Uterus (tissue), 3 donors: ENCODE measurements at regions not wholly inside any gene's neighbourhood (a gene's known extent, or its start where the extent isn't known, plus 50 kb on each side); places are given as distances from the start of the nearest gene placed in this dataset.

Source experiments
- DNase-seq, 2 donors: peaks; one replicate each; pipeline ENCODE4 v3.0.0-alpha.2; 2019 to 2020
- H3K27ac ChIP-seq, 2 donors: fragments of 200-600 bp; sonication (generic); 1 replicate in 1 of 2; 2 replicates in 1 of 2; pipeline ENCODE4 v1.5.1; 2016 to 2018
- H3K27me3 ChIP-seq, 2 donors: fragments of 200-600 bp; sonication (generic); one replicate each; pipeline ENCODE4 v1.5.1; 2018 to 2019; ENCODE audit warnings: control low read depth in 1 of 2
- H3K36me3 ChIP-seq, 2 donors: fragments of 200-600 bp; sonication (generic); one replicate each; pipeline ENCODE4 v1.5.1; 2019; ENCODE audit warnings: control low read depth in 1 of 2
- H3K4me1 ChIP-seq, 2 donors: fragments of 200-600 bp; sonication (generic); one replicate each; pipeline ENCODE4 v1.5.1; 2018 to 2019; ENCODE audit warnings: control low read depth in 1 of 2
- H3K4me3 ChIP-seq, 2 donors: fragments of 200-600 bp; sonication (generic); 1 replicate in 1 of 2; 2 replicates in 1 of 2; pipeline ENCODE4 v1.5.1; 2018 to 2019; ENCODE audit warnings: mild to moderate bottlenecking in 1 of 2
- H3K9me3 ChIP-seq, 2 donors: fragments of 200-600 bp; sonication (generic); one replicate each; pipeline ENCODE4 v1.5.1; 2019; ENCODE audit warnings: control low read depth in 1 of 2
- CTCF ChIP-seq, 4 experiments: fragments of 200-600 bp in 2 of 4; fragments of 450-650 bp in 2 of 4; sonication (generic) in 2 of 4; IDR thresholded peaks; one replicate each; pipeline ENCODE4 v1.5.1; 2016 to 2019; ENCODE audit warnings: antibody characterized with exemption in 4 of 4, mild to moderate bottlenecking in 2 of 4, moderate library complexity in 1 of 4
- POLR2A ChIP-seq, 2 donors: fragments of 450-650 bp; IDR thresholded peaks; one replicate each; pipeline ENCODE4 v1.6.1; 2016; ENCODE audit warnings: antibody characterized with exemption in 2 of 2, mild to moderate bottlenecking in 1 of 2, moderate library complexity in 1 of 2
- intact Hi-C: fragments of 100-400 bp; cut with DNase I; formaldehyde crosslinking; loops from one replicate; pipeline ENCODE4 v1.15.1; 2023; ENCODE audit warnings: low total_unique reads
- donor health status: DM: yes; HTN: yes; CAD: no.

GRCh38 chr5:54673523-54674225, 156.1 kb downstream of the SNX18 start:
- Histone ChIP-seq H3K4me3 (no peak overlapping the region), H3K27ac (no peak overlapping the region), H3K9me3 (no peaks in the 10 kb centered on the region), H3K4me1 (no peaks in the 10 kb centered on the region), H3K27me3 (no peaks in the 10 kb centered on the region), H3K36me3 (no peaks in the 10 kb centered on the region)
- DNase-seq: no peak
- TF ChIP-seq POLR2A (IDR thresholded peaks at IDR 0.05) (no peak), CTCF (IDR thresholded peaks at IDR 0.05) (no peak)
- intact Hi-C loops: no loop called here

GRCh38 chr5:54672871-54673270, 155.3 kb downstream of the SNX18 start:
- Histone ChIP-seq H3K4me3 (no peak overlapping the region), H3K27ac (no peak overlapping the region), H3K9me3 (no peaks in the 10 kb centered on the region), H3K27me3 (no peaks in the 10 kb centered on the region), H3K4me1 (no peaks in the 10 kb centered on the region), H3K36me3 (no peaks in the 10 kb centered on the region)
- intact Hi-C loops: no loop called here
- no peak for DNase-seq
- no peak for TF ChIP-seq POLR2A (IDR thresholded peaks at IDR 0.05)
- no peak for TF ChIP-seq CTCF (IDR thresholded peaks at IDR 0.05)

- Histone ChIP-seq H3K36me3 (no peaks in the 10 kb centered on the region), H3K27me3 (no peaks in the 10 kb centered on the region), H3K4me1 (no peaks in the 10 kb centered on the region), H3K27ac (no peak overlapping the region), H3K4me3 (no peak overlapping the region), H3K9me3 (no peaks in the 10 kb centered on the region)
- intact Hi-C loops: no loop called here
- no peak for DNase-seq
- no peak for TF ChIP-seq CTCF (IDR thresholded peaks at IDR 0.05)
- TF ChIP-seq POLR2A (IDR thresholded peaks at IDR 0.05): no peak
Observed at GRCh38 chr5:54671681-54672080, 154.1 kb downstream of the SNX18 start.

GRCh38 chr5:54671111-54671531, 153.6 kb downstream of the SNX18 start:
- intact Hi-C loops: no loop called here
- H3K4me3 ChIP-seq: no peak overlapping the region
- H3K36me3 ChIP-seq: no peaks in the 10 kb centered on the region
- no peak overlapping the region for H3K27ac ChIP-seq
- no peaks in the 10 kb centered on the region for H3K4me1 ChIP-seq
- TF ChIP-seq POLR2A (IDR thresholded peaks at IDR 0.05) (no peak), CTCF (IDR thresholded peaks at IDR 0.05) (no peak)
- H3K9me3 ChIP-seq: no peaks in the 10 kb centered on the region
- DNase-seq: no peak
- no peaks in the 10 kb centered on the region for H3K27me3 ChIP-seq

- H3K9me3 ChIP-seq: no peaks in the 10 kb centered on the region
- H3K36me3 ChIP-seq: no peaks in the 10 kb centered on the region
- no peak overlapping the region for H3K4me3 ChIP-seq
- no peak for TF ChIP-seq CTCF (IDR thresholded peaks at IDR 0.05)
- no peak for TF ChIP-seq POLR2A (IDR thresholded peaks at IDR 0.05)
- no peaks in the 10 kb centered on the region for H3K4me1 ChIP-seq
- no peak overlapping the region for H3K27ac ChIP-seq
- intact Hi-C loops: no loop called here
- DNase-seq: no peak
- no peaks in the 10 kb centered on the region for H3K27me3 ChIP-seq
Observed at GRCh38 chr5:54670281-54670680, 152.7 kb downstream of the SNX18 start.
